Peyer's patch (tissue), 4 donors: ENCODE measurements at regions not wholly inside any gene's neighbourhood (a gene's known extent, or its start where the extent isn't known, plus 50 kb on each side); places are given as distances from the start of the nearest gene placed in this dataset.

Experiments used
- DNase-seq, 3 donors: peaks; one replicate each; pipeline ENCODE4 v3.0.0-alpha.2; 2017 to 2019
- H3K27ac ChIP-seq, 4 donors: fragments of 200-600 bp; sonication (generic); one replicate each; pipeline ENCODE4 v1.5.1; 2016 to 2019
- H3K27me3 ChIP-seq, 2 donors: fragments of 200-600 bp; sonication (generic); one replicate each; pipeline ENCODE4 v1.5.1; 2019
- H3K36me3 ChIP-seq, 3 donors: fragments of 200-600 bp; sonication (generic); one replicate each; pipeline ENCODE4 v1.5.1; 2016 to 2019
- H3K4me1 ChIP-seq, 4 donors: fragments of 200-600 bp; sonication (generic); one replicate each; pipeline ENCODE4 v1.5.1; 2016 to 2019
- H3K4me3 ChIP-seq, 4 donors: fragments of 200-600 bp; sonication (generic); 1 replicate in 3 of 4; 2 replicates in 1 of 4; pipeline ENCODE4 v1.5.1; 2016 to 2019; ENCODE audit warnings: mild to moderate bottlenecking in 1 of 4
- H3K9me3 ChIP-seq, 4 donors: fragments of 200-600 bp; sonication (generic); one replicate each; pipeline ENCODE4 v1.5.1; 2016 to 2019; ENCODE audit warnings: mild to moderate bottlenecking in 1 of 4
- CTCF ChIP-seq, 6 experiments: fragments of 450-650 bp in 4 of 6; fragments of 200-600 bp in 2 of 6; sonication (generic) in 1 of 6; IDR thresholded peaks; one replicate each; pipeline ENCODE4 v1.5.1; 2017 to 2019; ENCODE audit warnings: antibody characterized with exemption in 6 of 6, mild to moderate bottlenecking in 3 of 6, moderate library complexity in 1 of 6
- POLR2A ChIP-seq, 2 donors: fragments of 450-650 bp; IDR thresholded peaks; one replicate each; pipeline ENCODE4 v1.5.1; 2017; ENCODE audit warnings: antibody characterized with exemption in 2 of 2, mild to moderate bottlenecking in 2 of 2, moderate library complexity in 2 of 2

GRCh38 chr6:163878698-163879097, 464.2 kb downstream of the QKI start:
- H3K4me1 ChIP-seq = no peaks in the 10 kb centered on the region
- H3K9me3 ChIP-seq = no peaks in the 10 kb centered on the region
- H3K36me3 ChIP-seq = no peaks in the 10 kb centered on the region
- TF ChIP-seq CTCF (IDR thresholded peaks at IDR 0.05) (no peak), POLR2A (IDR thresholded peaks at IDR 0.05) (no peak)
- no peak for DNase-seq
- no peak overlapping the region for H3K4me3 ChIP-seq
- H3K27me3 ChIP-seq = no peaks in the 10 kb centered on the region
- H3K27ac ChIP-seq = no peak overlapping the region

GRCh38 chr6:163877877-163878639, 463.5 kb downstream of the QKI start:
- no peaks in the 10 kb centered on the region for H3K36me3 ChIP-seq
- no peaks in the 10 kb centered on the region for H3K27me3 ChIP-seq
- no peak overlapping the region for H3K4me3 ChIP-seq
- H3K9me3 ChIP-seq = no peaks in the 10 kb centered on the region
- no peak for DNase-seq
- H3K27ac ChIP-seq = no peak overlapping the region
- H3K4me1 ChIP-seq = no peaks in the 10 kb centered on the region
- TF ChIP-seq POLR2A (IDR thresholded peaks at IDR 0.05) (no peak), CTCF (IDR thresholded peaks at IDR 0.05) (no peak)

- Histone ChIP-seq H3K27ac (no peak overlapping the region), H3K36me3 (no peaks in the 10 kb centered on the region), H3K4me3 (no peak overlapping the region), H3K9me3 (no peaks in the 10 kb centered on the region), H3K4me1 (no peaks in the 10 kb centered on the region), H3K27me3 (no peaks in the 10 kb centered on the region)
- TF ChIP-seq POLR2A (IDR thresholded peaks at IDR 0.05) (no peak), CTCF (IDR thresholded peaks at IDR 0.05) (no peak)
- DNase-seq = no peak
Measured at GRCh38 chr6:163876391-163876790, 461.9 kb downstream of the QKI start.

- Histone ChIP-seq H3K9me3 (no peaks in the 10 kb centered on the region), H3K27me3 (no peaks in the 10 kb centered on the region), H3K27ac (no peak overlapping the region), H3K36me3 (no peaks in the 10 kb centered on the region), H3K4me1 (no peaks in the 10 kb centered on the region), H3K4me3 (no peak overlapping the region)
- no peak for DNase-seq
- TF ChIP-seq CTCF (IDR thresholded peaks at IDR 0.05) = no peak
- no peak for TF ChIP-seq POLR2A (IDR thresholded peaks at IDR 0.05)
Measured at GRCh38 chr6:163874784-163875183, 460.3 kb downstream of the QKI start.

- Histone ChIP-seq H3K4me1 (no peaks in the 10 kb centered on the region), H3K27ac (no peak overlapping the region), H3K4me3 (no peak overlapping the region), H3K9me3 (no peaks in the 10 kb centered on the region), H3K36me3 (no peaks in the 10 kb centered on the region), H3K27me3 (no peaks in the 10 kb centered on the region)
- no peak for DNase-seq
- TF ChIP-seq CTCF (IDR thresholded peaks at IDR 0.05) = no peak
- no peak for TF ChIP-seq POLR2A (IDR thresholded peaks at IDR 0.05)
Measured at GRCh38 chr6:163872335-163872734, 457.8 kb downstream of the QKI start.
